Effector memory CD4-positive, alpha-beta T cell (primary cell): ENCODE measurements at regions not wholly inside any gene's neighbourhood (a gene's known extent, or its start where the extent isn't known, plus 50 kb on each side); places are given as distances from the start of the nearest gene placed in this dataset.
A peak's percentile ranks its signal among the peaks of the same experiment; 100 is the strongest.

Experiments used
- DNase-seq, 3 donors: peaks; one replicate each; pipeline ENCODE4 v3.0.0-alpha.2; 2020
- H3K27ac ChIP-seq: 2 replicates; pipeline ENCODE4 v1.7.0; 2013; ENCODE audit warnings: mild to moderate bottlenecking, low read length, moderate library complexity; ENCODE audit not compliant: insufficient read depth, poor library complexity, severe bottlenecking
- H3K27me3 ChIP-seq: replicated peaks from 2 replicates; pipeline ENCODE4 v1.7.0; 2013; ENCODE audit warnings: mild to moderate bottlenecking, low read length; ENCODE audit not compliant: insufficient read depth, control insufficient read depth, poor library complexity, severe bottlenecking
- H3K36me3 ChIP-seq: 2 replicates; pipeline ENCODE4 v1.7.0; 2013; ENCODE audit warnings: mild to moderate bottlenecking, low read length, moderate library complexity; ENCODE audit not compliant: control insufficient read depth, insufficient read depth
- H3K4me1 ChIP-seq: 2 replicates; pipeline ENCODE4 v1.7.0; 2013; ENCODE audit warnings: low read length, mild to moderate bottlenecking; ENCODE audit not compliant: control insufficient read depth, insufficient read depth, poor library complexity, severe bottlenecking
- H3K4me3 ChIP-seq: 2 replicates; pipeline ENCODE4 v1.7.0; 2013; ENCODE audit warnings: low read length, low read depth, mild to moderate bottlenecking; ENCODE audit not compliant: insufficient read depth, poor library complexity, severe bottlenecking
- H3K9me3 ChIP-seq: 2 replicates; pipeline ENCODE4 v1.7.0; 2013; ENCODE audit warnings: mild to moderate bottlenecking, low read length, moderate library complexity; ENCODE audit not compliant: control insufficient read depth

DNA sequence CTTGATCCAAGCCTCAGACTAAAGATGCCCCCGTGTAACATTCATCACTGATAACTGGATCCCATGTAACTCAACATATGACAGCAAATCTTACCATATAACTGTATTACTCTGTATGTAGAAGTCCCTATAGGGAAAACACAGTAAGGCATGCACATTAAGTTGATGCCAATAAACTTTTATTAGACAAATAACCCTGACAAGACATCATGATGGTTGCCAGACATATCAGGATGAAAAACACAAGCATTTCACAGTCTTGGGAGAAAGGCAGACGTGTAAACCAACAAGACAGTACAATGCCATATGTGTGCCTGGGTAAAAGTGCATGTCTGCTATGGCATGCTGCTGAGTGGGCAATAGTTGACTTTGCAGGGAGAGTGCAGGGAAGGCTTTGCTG lies 142.2 kb downstream of the HERPUD2 start:
- H3K36me3 ChIP-seq: no peaks in the 10 kb centered on the region
- H3K27me3 ChIP-seq: no peaks in the 10 kb centered on the region
- no peak overlapping the region for H3K4me3 ChIP-seq
- H3K9me3 ChIP-seq: no peaks in the 10 kb centered on the region
- H3K27ac ChIP-seq: no peak overlapping the region
- no peak for DNase-seq
- H3K4me1 ChIP-seq: no peaks in the 10 kb centered on the region

DNA sequence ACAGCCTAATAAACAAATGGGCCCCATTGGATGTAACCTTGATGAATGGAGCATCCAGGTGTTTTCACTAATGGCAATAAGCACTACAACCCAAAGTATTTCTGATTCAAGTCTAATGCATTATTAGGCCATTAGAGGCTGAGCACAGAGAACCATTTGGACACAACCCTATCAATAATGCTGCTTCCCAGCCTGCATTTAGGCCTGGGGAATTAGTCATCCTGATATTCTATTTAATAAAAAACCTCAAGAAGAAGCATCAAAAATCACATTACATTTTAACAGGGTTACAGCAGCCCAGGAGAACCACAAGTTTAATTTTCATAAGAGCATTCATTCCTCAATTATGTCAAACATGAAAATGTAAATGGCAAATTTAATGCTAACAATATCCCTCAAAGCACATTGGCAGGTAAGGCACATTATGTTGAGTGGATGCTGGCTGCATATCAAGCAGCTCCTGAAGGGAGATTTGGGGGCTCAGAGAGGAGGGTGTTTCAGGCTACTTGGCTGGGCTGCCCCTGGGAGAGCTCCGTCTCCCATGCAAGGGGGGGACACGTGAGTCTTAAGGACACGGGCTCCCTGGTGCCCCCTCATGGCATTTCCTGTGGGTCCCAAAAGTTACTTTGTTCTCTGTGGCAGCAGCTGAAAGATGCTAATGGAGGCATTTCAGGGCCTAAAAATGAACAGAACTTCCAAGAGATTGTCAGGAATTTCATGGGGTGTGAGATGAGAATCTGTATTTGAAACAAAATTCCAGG lies 143.4 kb downstream of the HERPUD2 start:
- Histone ChIP-seq H3K36me3 (no peaks in the 10 kb centered on the region), H3K4me1 (no peaks in the 10 kb centered on the region), H3K27ac (no peak overlapping the region), H3K27me3 (no peaks in the 10 kb centered on the region), H3K4me3 (no peak overlapping the region), H3K9me3 (no peaks in the 10 kb centered on the region)
- no peak for DNase-seq

DNA sequence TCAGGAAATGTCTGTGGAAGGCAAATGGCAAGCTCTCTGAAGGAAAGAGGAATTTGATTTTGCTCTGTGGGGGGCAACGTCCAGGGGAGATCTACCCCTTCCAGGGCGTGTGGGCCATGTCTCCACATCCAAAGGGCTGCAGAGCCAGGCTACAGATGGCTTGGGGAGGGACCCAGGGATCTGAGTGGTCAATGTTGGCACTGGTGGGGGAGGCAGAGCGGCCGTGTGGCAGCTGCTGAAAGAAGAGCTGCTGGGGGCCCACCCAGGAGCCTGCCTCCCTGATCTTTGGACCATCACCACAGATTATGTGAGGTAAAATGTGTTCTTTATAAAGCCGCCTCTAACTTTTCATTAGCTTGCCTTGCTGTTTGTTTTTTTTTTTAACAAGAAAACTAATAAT lies 144.1 kb downstream of the HERPUD2 start:
- H3K27ac ChIP-seq: no peak overlapping the region
- H3K4me3 ChIP-seq: no peak overlapping the region
- no peaks in the 10 kb centered on the region for H3K36me3 ChIP-seq
- DNase-seq: no peak
- H3K9me3 ChIP-seq: no peaks in the 10 kb centered on the region
- no peaks in the 10 kb centered on the region for H3K4me1 ChIP-seq
- no peaks in the 10 kb centered on the region for H3K27me3 ChIP-seq

DNA sequence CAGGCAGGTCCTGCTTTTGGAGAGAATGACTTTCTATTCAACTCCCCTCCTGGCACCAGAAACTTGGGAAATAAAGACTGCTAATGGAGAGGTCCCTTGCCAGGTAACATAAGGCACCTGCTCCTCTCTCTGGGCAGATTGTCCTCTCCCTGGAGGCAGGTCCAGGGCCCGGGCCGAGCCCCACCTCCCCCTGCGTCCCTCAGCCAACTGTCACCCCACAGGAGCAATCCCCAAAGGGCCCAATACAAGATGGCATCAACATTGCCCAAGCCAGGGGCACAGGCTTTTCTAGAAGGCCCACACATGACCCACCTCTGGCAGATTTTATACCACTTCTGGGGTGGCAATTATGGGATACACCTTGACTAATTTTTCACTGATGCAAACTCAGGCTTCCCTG lies 145.2 kb downstream of the HERPUD2 start:
- no peak overlapping the region for H3K27ac ChIP-seq
- H3K36me3 ChIP-seq: no peaks in the 10 kb centered on the region
- no peak overlapping the region for H3K4me3 ChIP-seq
- H3K27me3 ChIP-seq: no peaks in the 10 kb centered on the region
- no peaks in the 10 kb centered on the region for H3K4me1 ChIP-seq
- DNase-seq: no peak
- H3K9me3 ChIP-seq: no peaks in the 10 kb centered on the region

DNA sequence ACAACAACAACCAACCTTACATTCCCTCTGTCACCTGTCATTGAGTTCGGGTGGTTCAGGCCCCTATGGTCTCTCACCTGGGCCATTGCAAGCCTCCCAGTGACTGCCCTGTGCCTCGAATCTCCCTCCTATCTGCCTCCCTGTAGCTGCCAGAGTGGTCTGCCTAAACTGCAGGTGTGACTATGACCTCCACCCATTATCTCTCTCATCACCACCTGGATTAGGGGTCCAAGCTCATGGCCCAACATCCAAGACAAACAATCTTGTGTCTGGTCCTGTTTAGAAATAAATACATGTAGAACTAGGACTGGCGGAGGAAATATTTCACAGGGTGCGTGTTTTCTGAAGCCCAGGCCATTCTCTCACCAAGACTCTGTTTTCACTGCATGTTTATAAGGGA lies 146.6 kb downstream of the HERPUD2 start:
- no peak for DNase-seq
- no peaks in the 10 kb centered on the region for H3K27me3 ChIP-seq
- H3K4me1 ChIP-seq: no peaks in the 10 kb centered on the region
- no peaks in the 10 kb centered on the region for H3K9me3 ChIP-seq
- no peaks in the 10 kb centered on the region for H3K36me3 ChIP-seq
- H3K27ac ChIP-seq: no peak overlapping the region
- no peak overlapping the region for H3K4me3 ChIP-seq

DNA sequence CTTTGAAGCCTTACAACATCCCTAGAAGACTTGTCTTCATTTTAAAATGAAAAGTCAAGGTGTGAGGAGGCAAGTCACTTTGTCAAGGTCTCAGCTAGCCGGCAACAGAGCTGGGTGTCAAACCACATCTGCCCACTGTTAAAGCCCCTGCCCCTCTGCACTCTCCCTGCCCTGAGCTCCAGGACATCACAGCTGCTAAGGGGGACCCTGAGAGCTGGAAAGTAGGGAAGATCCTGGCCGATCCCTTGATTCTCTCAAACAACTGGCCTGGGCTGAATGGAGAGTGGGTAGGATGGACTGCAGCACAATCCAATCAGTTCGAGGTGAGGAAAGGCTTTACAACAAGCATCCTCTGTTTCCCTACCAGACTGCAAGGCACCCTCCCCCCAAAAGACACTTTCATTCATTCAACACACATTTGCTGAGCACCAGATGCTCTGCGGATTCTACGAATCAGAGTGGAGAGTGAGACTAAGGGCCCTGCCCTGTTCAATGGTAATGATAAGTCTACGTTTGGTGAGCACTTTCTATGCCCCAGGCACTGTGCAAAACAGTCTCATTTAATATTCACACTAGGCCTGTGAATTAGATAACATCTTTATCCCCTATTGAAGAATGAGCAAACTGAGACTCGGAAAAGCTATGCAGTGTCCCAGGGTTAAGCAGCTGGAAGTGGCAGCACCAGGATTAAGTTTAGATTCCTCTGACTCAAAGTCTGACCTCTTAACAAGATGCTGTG lies 148.1 kb downstream of the HERPUD2 start:
- Histone ChIP-seq H3K9me3 (no peaks in the 10 kb centered on the region), H3K27ac (no peak overlapping the region), H3K27me3 (no peaks in the 10 kb centered on the region), H3K4me3 (no peak overlapping the region), H3K4me1 (no peaks in the 10 kb centered on the region), H3K36me3 (no peaks in the 10 kb centered on the region)
- DNase-seq: no peak

DNA sequence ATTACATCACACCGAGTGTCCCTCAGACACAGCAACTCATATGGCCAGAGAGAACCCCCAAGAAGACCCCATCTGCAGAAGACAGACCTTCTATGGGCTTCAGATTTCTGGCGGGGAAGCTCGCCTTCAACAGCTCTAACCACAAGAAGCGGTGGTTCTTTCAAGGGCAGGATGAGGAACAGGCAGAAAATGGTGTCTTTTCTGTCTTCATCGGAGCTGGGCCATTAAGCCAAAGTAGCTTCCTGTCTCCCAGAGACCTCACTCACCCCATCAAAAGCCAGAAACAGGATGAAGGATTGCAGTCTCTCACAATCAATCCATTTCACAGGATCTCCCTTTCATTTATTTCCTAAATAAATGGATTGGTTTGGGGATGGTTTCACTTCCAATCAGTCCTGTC lies 149.1 kb downstream of the HERPUD2 start:
- Histone ChIP-seq H3K4me3 (no peak overlapping the region), H3K36me3 (no peaks in the 10 kb centered on the region), H3K9me3 (no peaks in the 10 kb centered on the region), H3K27me3 (no peaks in the 10 kb centered on the region), H3K4me1 (no peaks in the 10 kb centered on the region), H3K27ac (no peak overlapping the region)
- DNase-seq: no peak

DNA sequence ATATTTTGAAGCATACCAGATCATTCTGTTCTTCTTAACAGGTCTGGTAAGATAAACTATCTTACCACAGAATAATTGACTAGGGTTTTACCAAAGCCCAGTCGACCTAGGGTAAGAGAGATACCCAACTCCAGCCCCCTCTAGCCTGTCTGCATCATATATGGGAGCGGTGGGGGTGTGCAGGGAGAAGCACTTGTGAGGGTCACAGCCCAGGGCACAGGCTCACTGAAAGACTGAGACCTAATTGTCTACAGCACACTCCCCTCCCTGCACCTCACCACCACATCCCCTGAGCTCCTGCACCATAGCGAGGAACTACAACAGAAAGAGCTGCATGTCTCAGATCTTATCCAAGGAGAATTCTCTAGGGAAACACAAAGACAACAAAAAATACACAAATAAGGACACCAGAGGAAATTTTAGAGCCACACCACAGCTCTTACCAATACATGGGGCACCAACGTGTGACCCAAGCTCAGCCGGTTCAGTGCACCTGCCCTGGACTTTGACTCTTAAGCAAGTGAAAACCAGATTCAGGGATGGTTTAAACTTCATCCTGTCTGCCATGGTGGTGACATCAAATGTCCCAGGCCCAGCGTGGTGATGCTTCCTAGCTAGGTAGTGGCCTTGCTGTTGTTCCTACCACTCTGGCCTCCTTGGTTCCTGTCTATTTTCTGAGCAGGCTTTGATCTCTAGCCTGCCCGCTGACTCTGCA lies 150.8 kb downstream of the HERPUD2 start:
- no peaks in the 10 kb centered on the region for H3K36me3 ChIP-seq
- no peak overlapping the region for H3K27ac ChIP-seq
- no peaks in the 10 kb centered on the region for H3K9me3 ChIP-seq
- no peaks in the 10 kb centered on the region for H3K4me1 ChIP-seq
- no peak overlapping the region for H3K4me3 ChIP-seq
- H3K27me3 ChIP-seq: no peaks in the 10 kb centered on the region
- no peak for DNase-seq

DNA sequence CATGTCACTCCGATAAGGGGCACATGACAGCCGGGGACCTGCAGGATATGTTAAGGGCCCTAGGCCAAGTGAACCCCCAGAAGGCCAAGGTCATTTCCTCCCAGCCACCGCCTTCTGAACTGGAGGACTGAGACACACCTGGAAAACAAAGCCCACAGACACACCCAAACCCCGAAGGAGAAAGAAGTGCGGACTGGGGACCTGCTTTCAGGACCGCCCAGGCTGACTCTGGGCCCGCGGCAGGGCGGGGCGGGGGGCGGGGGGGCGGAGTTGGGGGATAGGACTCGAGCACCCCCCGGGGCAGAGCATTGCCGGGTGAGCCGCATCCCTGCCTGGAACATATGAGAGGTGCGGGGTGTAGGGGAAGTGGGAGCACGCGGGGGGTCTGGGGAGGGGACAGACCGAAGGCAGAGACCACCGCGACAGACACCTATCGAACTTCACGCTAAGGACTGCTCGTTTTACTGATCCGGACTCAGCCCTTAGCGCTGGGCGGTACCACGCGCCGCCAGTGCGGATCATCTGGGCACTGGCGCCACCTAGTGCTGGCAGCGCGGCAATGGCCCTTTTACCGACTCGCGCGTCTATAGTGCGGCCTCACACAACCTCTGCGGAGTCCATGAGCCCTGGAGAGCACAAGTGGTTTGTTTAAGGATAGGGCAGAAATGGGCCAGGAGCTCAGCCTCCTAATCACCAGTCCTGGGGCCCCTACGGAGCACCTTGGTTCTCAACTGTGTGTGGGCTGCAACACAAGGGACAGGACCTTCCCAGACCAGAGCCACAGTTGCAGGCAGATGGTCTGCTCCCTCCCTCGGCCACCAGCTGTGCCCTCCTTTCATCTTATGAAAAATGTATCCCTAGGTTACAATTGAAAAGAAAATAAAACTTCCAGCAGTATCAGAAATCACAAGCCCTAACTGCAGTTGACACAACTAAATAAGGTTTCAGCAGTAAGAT lies 157.6 kb downstream of the HERPUD2 start:
- Histone ChIP-seq H3K36me3 (no peaks in the 10 kb centered on the region), H3K4me3 (peak overlapping the region; percentile 54), H3K9me3 (no peaks in the 10 kb centered on the region), H3K27me3 (no peaks in the 10 kb centered on the region), H3K4me1 (no peaks in the 10 kb centered on the region), H3K27ac (no peak overlapping the region)
- peak; percentile 33 to 61 (median 57) for DNase-seq
